Upper lobe of left lung (tissue), 4 donors: ENCODE measurements at regions not wholly inside any gene's neighbourhood (a gene's known extent, or its start where the extent isn't known, plus 50 kb on each side); places are given as distances from the start of the nearest gene placed in this dataset.

Source experiments
- POLR2A ChIP-seq, 4 donors: fragments of 450-650 bp; IDR thresholded peaks; one replicate each; pipeline ENCODE4 v1.5.1; 2016 to 2017; ENCODE audit warnings: antibody characterized with exemption in 4 of 4, mild to moderate bottlenecking in 2 of 4
- POLR2AphosphoS5 ChIP-seq, 2 donors: sonication (generic); formaldehyde crosslinking; IDR thresholded peaks; one replicate each; pipeline ENCODE4 v1.5.1; 2017; ENCODE audit warnings: antibody characterized with exemption in 2 of 2
- TF ChIP-seq, protein P1 (sequence below), 6 experiments: fragments of 450-650 bp in 4 of 6; fragments of 200-600 bp in 2 of 6; sonication (generic) in 2 of 6; IDR thresholded peaks; one replicate each; pipeline ENCODE4 v1.5.1; 2016 to 2019; ENCODE audit warnings: antibody characterized with exemption in 6 of 6

- TF ChIP-seq, protein P1, sequence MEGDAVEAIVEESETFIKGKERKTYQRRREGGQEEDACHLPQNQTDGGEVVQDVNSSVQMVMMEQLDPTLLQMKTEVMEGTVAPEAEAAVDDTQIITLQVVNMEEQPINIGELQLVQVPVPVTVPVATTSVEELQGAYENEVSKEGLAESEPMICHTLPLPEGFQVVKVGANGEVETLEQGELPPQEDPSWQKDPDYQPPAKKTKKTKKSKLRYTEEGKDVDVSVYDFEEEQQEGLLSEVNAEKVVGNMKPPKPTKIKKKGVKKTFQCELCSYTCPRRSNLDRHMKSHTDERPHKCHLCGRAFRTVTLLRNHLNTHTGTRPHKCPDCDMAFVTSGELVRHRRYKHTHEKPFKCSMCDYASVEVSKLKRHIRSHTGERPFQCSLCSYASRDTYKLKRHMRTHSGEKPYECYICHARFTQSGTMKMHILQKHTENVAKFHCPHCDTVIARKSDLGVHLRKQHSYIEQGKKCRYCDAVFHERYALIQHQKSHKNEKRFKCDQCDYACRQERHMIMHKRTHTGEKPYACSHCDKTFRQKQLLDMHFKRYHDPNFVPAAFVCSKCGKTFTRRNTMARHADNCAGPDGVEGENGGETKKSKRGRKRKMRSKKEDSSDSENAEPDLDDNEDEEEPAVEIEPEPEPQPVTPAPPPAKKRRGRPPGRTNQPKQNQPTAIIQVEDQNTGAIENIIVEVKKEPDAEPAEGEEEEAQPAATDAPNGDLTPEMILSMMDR (IDR thresholded peaks at IDR 0.05): no peak
- TF ChIP-seq POLR2AphosphoS5 (IDR thresholded peaks at IDR 0.05): no peak
- no peak for TF ChIP-seq POLR2A (IDR thresholded peaks at IDR 0.05)
Measured at GRCh38 chr14:96934638-96935330, 137.6 kb downstream of the VRK1 start.
